ENCODE measurements at regions not wholly inside any gene's neighbourhood (a gene's known extent, or its start where the extent isn't known, plus 50 kb on each side); places are given as distances from the start of the nearest gene placed in this dataset.

DNA sequence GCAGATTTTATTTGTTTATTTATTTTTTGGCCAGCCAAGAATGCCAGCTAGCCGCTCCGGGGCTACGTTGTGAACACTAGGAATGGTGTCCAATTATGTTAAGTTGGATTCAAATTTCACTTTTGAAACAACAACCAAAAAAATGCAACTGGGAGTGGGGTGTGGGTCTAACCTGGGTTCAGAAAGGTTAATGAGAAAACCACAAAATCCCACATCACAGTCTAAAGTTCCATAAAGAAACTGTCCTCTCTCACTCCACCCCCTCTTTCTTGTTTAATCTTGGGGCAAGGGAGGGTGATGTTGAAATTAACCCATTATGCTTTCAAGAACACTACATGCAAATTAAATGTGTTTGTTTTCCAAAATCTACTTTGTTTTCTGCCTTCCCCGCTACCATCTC, 77.2 kb downstream of the LINC00237 start:
- TF ChIP-seq, protein P1, sequence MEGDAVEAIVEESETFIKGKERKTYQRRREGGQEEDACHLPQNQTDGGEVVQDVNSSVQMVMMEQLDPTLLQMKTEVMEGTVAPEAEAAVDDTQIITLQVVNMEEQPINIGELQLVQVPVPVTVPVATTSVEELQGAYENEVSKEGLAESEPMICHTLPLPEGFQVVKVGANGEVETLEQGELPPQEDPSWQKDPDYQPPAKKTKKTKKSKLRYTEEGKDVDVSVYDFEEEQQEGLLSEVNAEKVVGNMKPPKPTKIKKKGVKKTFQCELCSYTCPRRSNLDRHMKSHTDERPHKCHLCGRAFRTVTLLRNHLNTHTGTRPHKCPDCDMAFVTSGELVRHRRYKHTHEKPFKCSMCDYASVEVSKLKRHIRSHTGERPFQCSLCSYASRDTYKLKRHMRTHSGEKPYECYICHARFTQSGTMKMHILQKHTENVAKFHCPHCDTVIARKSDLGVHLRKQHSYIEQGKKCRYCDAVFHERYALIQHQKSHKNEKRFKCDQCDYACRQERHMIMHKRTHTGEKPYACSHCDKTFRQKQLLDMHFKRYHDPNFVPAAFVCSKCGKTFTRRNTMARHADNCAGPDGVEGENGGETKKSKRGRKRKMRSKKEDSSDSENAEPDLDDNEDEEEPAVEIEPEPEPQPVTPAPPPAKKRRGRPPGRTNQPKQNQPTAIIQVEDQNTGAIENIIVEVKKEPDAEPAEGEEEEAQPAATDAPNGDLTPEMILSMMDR (IDR thresholded peaks at IDR 0.05) = no peak
- TF ChIP-seq SIN3A (IDR thresholded peaks at IDR 0.05; ENCODE audit: borderline replicate concordance, insufficient read depth, low read depth, low read length) = no peak
